GM12878 (cell line): ENCODE measurements at regions not wholly inside any gene's neighbourhood (a gene's known extent, or its start where the extent isn't known, plus 50 kb on each side); places are given as distances from the start of the nearest gene placed in this dataset.

Source experiments
- ATAC-seq: fragments of 200-7000 bp; cut with Tn5 transposase; 3 replicates; pipeline ENCODE4 v1.9.1; 2020; ENCODE audit warnings: mild to moderate bottlenecking, moderate library complexity
- BruUV-seq: library from RNA; stranded (reverse); fragments of 400-500 nt; replicated peaks from 2 replicates; lab custom pipeline; 2021; lab: Mats Ljungman, UMichigan
- CTCF ChIA-PET: fragments of 300-600 bp; sonication (Branson Sonifier 250); formaldehyde crosslinking; extraction: SDS; loops from one replicate; lab custom pipeline; 2021; ENCODE audit warnings: inconsistent platforms; lab: Yijun Ruan, JAX
- POLR2A ChIA-PET: fragments of 350-600 bp; formaldehyde crosslinking; extraction: SDS; loops from one replicate; lab custom pipeline; 2021; ENCODE audit warnings: inconsistent platforms; lab: Charles Lee
- RAD21 ChIA-PET: fragments of 300-600 bp; sonication (Branson Sonifier 250); formaldehyde crosslinking; loops from one replicate; lab custom pipeline; 2023; ENCODE audit warnings: antibody characterized with exemption; ENCODE audit not compliant: unreplicated experiment; lab: Charles Lee
- SMC1A ChIA-PET: fragments of 300-600 bp; sonication (Branson Sonifier 250); formaldehyde crosslinking; loops from one replicate; lab custom pipeline; 2023; ENCODE audit not compliant: unreplicated experiment, uncharacterized antibody; lab: Charles Lee
- DNase-seq: peaks from one replicate; pipeline ENCODE4 v3.0.0-alpha.2; 2011; ENCODE audit warnings: low read depth, low spot score
- FAIRE-seq: peaks from 3 replicates; lab custom pipeline; 2011; peaks lifted over from hg19 to GRCh38; lab: Jason Lieb, UNC
- H2AFZ ChIP-seq: 2 replicates; pipeline ENCODE4 v1.6.0; 2011; ENCODE audit warnings: low read depth, low read length, control low read depth; ENCODE audit not compliant: control insufficient read depth
- H3K27ac ChIP-seq: 2 replicates; pipeline ENCODE4 v1.5.1; 2011; ENCODE audit warnings: control low read depth; ENCODE audit not compliant: control insufficient read depth, insufficient read depth
- H3K27me3 ChIP-seq, 2 experiments: replicated peaks in 1 of 2; 2 replicates each; pipeline versions ENCODE4 v1.6.0 to v1.6.1; 2011; ENCODE audit warnings: low read length in 1 of 2; ENCODE audit not compliant: control insufficient read depth in 2 of 2, insufficient read depth in 2 of 2
- H3K36me3 ChIP-seq, 2 experiments: 2 replicates each; pipeline ENCODE4 v1.5.1; 2011; ENCODE audit warnings: low read length in 1 of 2; ENCODE audit not compliant: control insufficient read depth in 2 of 2, insufficient read depth in 2 of 2
- H3K4me1 ChIP-seq: 2 replicates; pipeline ENCODE4 v1.6.1; 2011; ENCODE audit warnings: mild to moderate bottlenecking, low read length, moderate library complexity, mixed read lengths; ENCODE audit not compliant: control insufficient read depth, insufficient read depth
- H3K4me2 ChIP-seq: 2 replicates; pipeline ENCODE4 v1.6.0; 2011; ENCODE audit warnings: control low read depth; ENCODE audit not compliant: control insufficient read depth, insufficient read depth
- H3K4me3 ChIP-seq: fragments of 200-600 bp; sonication (generic); 2 replicates; pipeline ENCODE4 v1.5.1; 2016
- H3K79me2 ChIP-seq: 2 replicates; pipeline ENCODE4 v1.6.0; 2011; ENCODE audit warnings: low read length; ENCODE audit not compliant: control insufficient read depth, insufficient read depth
- H3K9ac ChIP-seq: 2 replicates; pipeline ENCODE4 v1.8.0; 2011; ENCODE audit warnings: low read length, control low read depth, mixed read lengths; ENCODE audit not compliant: control insufficient read depth, insufficient read depth
- H3K9me3 ChIP-seq: replicated peaks from 3 replicates; pipeline ENCODE4 v1.5.1; 2011; ENCODE audit warnings: mild to moderate bottlenecking, low read length; ENCODE audit not compliant: control insufficient read depth, insufficient read depth
- H4K20me1 ChIP-seq: 2 replicates; pipeline ENCODE4 v1.6.0; 2011; ENCODE audit not compliant: control insufficient read depth, insufficient read depth
- FOXM1 ChIP-seq: IDR thresholded peaks from 2 replicates; pipeline ENCODE4 v1.6.1; 2012; ENCODE audit warnings: low read depth, mild to moderate bottlenecking, inconsistent platforms, low read length, moderate library complexity
- MEF2A ChIP-seq: IDR thresholded peaks from 2 replicates; pipeline ENCODE4 v1.6.1; 2011; ENCODE audit warnings: low read depth, mild to moderate bottlenecking, low read length, moderate library complexity; ENCODE audit not compliant: insufficient read depth
- PML ChIP-seq: IDR thresholded peaks from 2 replicates; pipeline ENCODE4 v1.6.1; 2012; ENCODE audit warnings: low read length, inconsistent platforms
- WGBS: methylation state at CpG from one replicate; pipeline ENCODE4 v1.1.6; 2016; ENCODE audit warnings: low lambda C conversion rate; ENCODE audit not compliant: insufficient replicate concordance, insufficient coverage; ENCODE audit errors: missing lambda C conversion rate; 5-methylcytosine and 5-hydroxymethylcytosine counted together
- in situ Hi-C: fragments of 300-500 bp; cut with MboI; formaldehyde crosslinking; loops from 9 replicates; pipeline ENCODE4 v1.14.3; 2018; ENCODE audit warnings: mixed read lengths
- intact Hi-C: fragments of 100-400 bp; cut with micrococcal nuclease; formaldehyde crosslinking; loops from one replicate; pipeline ENCODE4 v1.14.2; 2022; ENCODE audit not compliant: unreplicated experiment
- TF ChIP-seq, protein P1 (sequence below): fragments of 150-350 bp; IDR thresholded peaks from 2 replicates; pipeline ENCODE4 v1.6.1; 2016; ENCODE audit warnings: low read depth, low read length
- TF ChIP-seq, protein P2 (sequence below): fragments of 450-650 bp; IDR thresholded peaks from 2 replicates; pipeline ENCODE4 v1.6.1; 2014; ENCODE audit warnings: mild to moderate bottlenecking

DNA sequence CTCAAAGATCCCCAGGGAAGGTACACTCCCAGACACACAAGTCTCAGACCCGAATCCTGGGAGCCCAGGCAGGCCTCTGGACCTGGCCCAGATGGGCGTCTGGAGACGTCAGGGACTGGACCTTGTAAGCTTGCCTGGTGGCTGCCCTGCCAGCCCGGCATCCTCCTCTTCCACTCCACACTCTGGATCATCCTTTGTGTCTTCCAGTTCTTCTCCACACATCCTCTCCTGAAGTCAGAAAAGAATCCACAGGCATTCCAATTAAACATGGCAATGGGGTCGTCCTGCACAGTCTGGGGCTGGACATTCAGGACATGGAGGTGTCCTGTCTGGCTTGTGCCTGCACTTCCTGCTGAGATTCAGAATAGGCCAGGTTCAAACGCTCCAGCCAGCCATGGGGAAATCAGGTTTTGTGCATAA is 208.8 kb upstream of the IGF1R start:
- Histone ChIP-seq H3K4me1 (peaks cover 3% of the 10 kb centered on the region; the same call in 1 of the 2 replicates), H3K4me3 (no peak overlapping the region), H3K9me3 (no peaks in the 10 kb centered on the region; the same call in 2 of the 3 replicates), H2AFZ (no peak overlapping the region), H3K27ac (no peak overlapping the region), H3K36me3 (no peaks in the 10 kb centered on the region), H3K79me2 (no peaks in the 10 kb centered on the region), H4K20me1 (no peaks in the 10 kb centered on the region), H3K9ac (no peak overlapping the region), H3K27me3 (no peaks in the 10 kb centered on the region; a peak in 1 of 4 replicates), H3K4me2 (no peak overlapping the region)
- ChIA-PET CTCF (no interaction called here), POLR2A (no interaction called here), SMC1A (no interaction called here), RAD21 (no interaction called here)
- BruUV-seq: no TSS peak
- DNase-seq (no peak), ATAC-seq (no peak), FAIRE-seq (no peak)
- TF ChIP-seq PML: no peak
- no peak for TF ChIP-seq MEF2A
- TF ChIP-seq, protein P1, sequence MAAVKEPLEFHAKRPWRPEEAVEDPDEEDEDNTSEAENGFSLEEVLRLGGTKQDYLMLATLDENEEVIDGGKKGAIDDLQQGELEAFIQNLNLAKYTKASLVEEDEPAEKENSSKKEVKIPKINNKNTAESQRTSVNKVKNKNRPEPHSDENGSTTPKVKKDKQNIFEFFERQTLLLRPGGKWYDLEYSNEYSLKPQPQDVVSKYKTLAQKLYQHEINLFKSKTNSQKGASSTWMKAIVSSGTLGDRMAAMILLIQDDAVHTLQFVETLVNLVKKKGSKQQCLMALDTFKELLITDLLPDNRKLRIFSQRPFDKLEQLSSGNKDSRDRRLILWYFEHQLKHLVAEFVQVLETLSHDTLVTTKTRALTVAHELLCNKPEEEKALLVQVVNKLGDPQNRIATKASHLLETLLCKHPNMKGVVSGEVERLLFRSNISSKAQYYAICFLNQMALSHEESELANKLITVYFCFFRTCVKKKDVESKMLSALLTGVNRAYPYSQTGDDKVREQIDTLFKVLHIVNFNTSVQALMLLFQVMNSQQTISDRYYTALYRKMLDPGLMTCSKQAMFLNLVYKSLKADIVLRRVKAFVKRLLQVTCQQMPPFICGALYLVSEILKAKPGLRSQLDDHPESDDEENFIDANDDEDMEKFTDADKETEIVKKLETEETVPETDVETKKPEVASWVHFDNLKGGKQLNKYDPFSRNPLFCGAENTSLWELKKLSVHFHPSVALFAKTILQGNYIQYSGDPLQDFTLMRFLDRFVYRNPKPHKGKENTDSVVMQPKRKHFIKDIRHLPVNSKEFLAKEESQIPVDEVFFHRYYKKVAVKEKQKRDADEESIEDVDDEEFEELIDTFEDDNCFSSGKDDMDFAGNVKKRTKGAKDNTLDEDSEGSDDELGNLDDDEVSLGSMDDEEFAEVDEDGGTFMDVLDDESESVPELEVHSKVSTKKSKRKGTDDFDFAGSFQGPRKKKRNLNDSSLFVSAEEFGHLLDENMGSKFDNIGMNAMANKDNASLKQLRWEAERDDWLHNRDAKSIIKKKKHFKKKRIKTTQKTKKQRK: no peak
- TF ChIP-seq, protein P2, sequence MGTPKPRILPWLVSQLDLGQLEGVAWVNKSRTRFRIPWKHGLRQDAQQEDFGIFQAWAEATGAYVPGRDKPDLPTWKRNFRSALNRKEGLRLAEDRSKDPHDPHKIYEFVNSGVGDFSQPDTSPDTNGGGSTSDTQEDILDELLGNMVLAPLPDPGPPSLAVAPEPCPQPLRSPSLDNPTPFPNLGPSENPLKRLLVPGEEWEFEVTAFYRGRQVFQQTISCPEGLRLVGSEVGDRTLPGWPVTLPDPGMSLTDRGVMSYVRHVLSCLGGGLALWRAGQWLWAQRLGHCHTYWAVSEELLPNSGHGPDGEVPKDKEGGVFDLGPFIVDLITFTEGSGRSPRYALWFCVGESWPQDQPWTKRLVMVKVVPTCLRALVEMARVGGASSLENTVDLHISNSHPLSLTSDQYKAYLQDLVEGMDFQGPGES: no peak
- no peak for TF ChIP-seq FOXM1
- intact Hi-C loops: no loop called here
- in situ Hi-C loops: no loop called here
- WGBS: 11% methylated on average over 6 of the region's 6 CpGs
